Amygdala (tissue), 56 donors: ENCODE measurements at regions not wholly inside any gene's neighbourhood (a gene's known extent, or its start where the extent isn't known, plus 50 kb on each side); places are given as distances from the start of the nearest gene placed in this dataset.

Experiments
- DNase-seq, 56 donors: peaks; one replicate each; lab custom pipeline; 2025; lab: John Stamatoyannopoulos, UW

- DNase-seq = no peak
Observed at GRCh38 chrX:77396781-77397180, 50.4 kb upstream of the FGF16 start.
